K562 (cell line): ENCODE measurements at regions not wholly inside any gene's neighbourhood (a gene's known extent, or its start where the extent isn't known, plus 50 kb on each side); places are given as distances from the start of the nearest gene placed in this dataset.

Source experiments
- ATAC-seq: fragments of 200-7000 bp; cut with Tn5 transposase; 3 replicates; pipeline ENCODE4 v1.9.1; 2020; ENCODE audit warnings: moderate library complexity
- BruUV-seq: library from RNA; stranded (reverse); fragments of 400-500 nt; replicated peaks from 2 replicates; lab custom pipeline; 2021; lab: Mats Ljungman, UMichigan
- CTCF ChIA-PET: fragments of 300-600 bp; formaldehyde crosslinking; extraction: SDS; loops from one replicate; lab custom pipeline; 2021; ENCODE audit warnings: low intra/inter-chr PET ratio; lab: Yijun Ruan, JAX
- POLR2A ChIA-PET: fragments of 300-600, 350-650 bp; sonication (Branson Sonifier 250); formaldehyde crosslinking; extraction: SDS; loops from one replicate; lab custom pipeline; 2021; ENCODE audit warnings: antibody characterized with exemption, inconsistent platforms; lab: Yijun Ruan, JAX
- DNase-seq, 4 experiments: peaks; one replicate each; pipeline versions ENCODE4 v3.0.0 to v3.0.0-alpha.2; 2011 to 2018; ENCODE audit warnings: low spot score in 3 of 4, mixed read lengths in 3 of 4; ENCODE audit errors: extremely low read depth in 1 of 4
- FAIRE-seq: peaks from 2 replicates; lab custom pipeline; 2011; peaks lifted over from hg19 to GRCh38; lab: Jason Lieb, UNC
- H2AFZ ChIP-seq: 2 replicates; pipeline ENCODE4 v1.6.0; 2011; ENCODE audit warnings: low read depth, low read length, control low read depth, inconsistent platforms
- H3K27ac ChIP-seq: fragments of 200-600 bp; 3 replicates; pipeline ENCODE4 v1.8.0; 2011; ENCODE audit warnings: low read depth, mild to moderate bottlenecking, control low read depth, inconsistent platforms, low read length, moderate library complexity, mixed read lengths; ENCODE audit errors: extremely low read depth
- H3K27me3 ChIP-seq, 2 experiments: fragments of 300-600 bp in 1 of 2; 2 replicates in 1 of 2; 3 replicates in 1 of 2; pipeline versions ENCODE4 v1.6.0 to v1.8.0; 2011; ENCODE audit warnings: inconsistent platforms in 2 of 2, low read length in 2 of 2, mild to moderate bottlenecking in 1 of 2, mixed read lengths in 1 of 2, moderate library complexity in 1 of 2; ENCODE audit not compliant: control insufficient read depth in 2 of 2, insufficient read depth in 2 of 2
- H3K36me3 ChIP-seq: fragments of 300-600 bp; 3 replicates; pipeline ENCODE4 v1.8.0; 2011; ENCODE audit warnings: mild to moderate bottlenecking, low read length, inconsistent platforms; ENCODE audit not compliant: control insufficient read depth, insufficient read depth
- H3K4me1 ChIP-seq, 2 experiments: fragments of 200-600 bp in 1 of 2; replicated peaks in 1 of 2; 2 replicates in 1 of 2; 3 replicates in 1 of 2; pipeline versions ENCODE4 v1.5.1 to v1.8.0; 2011; ENCODE audit warnings: inconsistent platforms in 2 of 2, low read length in 2 of 2, mild to moderate bottlenecking in 1 of 2, mixed read lengths in 1 of 2, moderate library complexity in 1 of 2; ENCODE audit not compliant: control insufficient read depth in 2 of 2, insufficient read depth in 2 of 2
- H3K4me2 ChIP-seq: 2 replicates; pipeline ENCODE4 v1.6.1; 2011; ENCODE audit warnings: low read length, control low read depth, inconsistent platforms, mixed read lengths; ENCODE audit not compliant: insufficient read depth
- H3K4me3 ChIP-seq: fragments of 200-600 bp; sonication (generic), shearing (Covaris generic); 2 replicates; pipeline ENCODE4 v1.5.1; 2016; ENCODE audit warnings: control low read depth, inconsistent platforms
- H3K79me2 ChIP-seq: fragments of 200-600 bp; 3 replicates; pipeline ENCODE4 v1.8.0; 2011; ENCODE audit warnings: low read length, inconsistent platforms; ENCODE audit not compliant: control insufficient read depth, insufficient read depth
- H3K9ac ChIP-seq, 2 experiments: 2 replicates each; pipeline versions ENCODE4 v1.6.0 to v1.6.1; 2011; ENCODE audit warnings: low read depth in 2 of 2, low read length in 2 of 2, control low read depth in 1 of 2, inconsistent platforms in 1 of 2, mild to moderate bottlenecking in 1 of 2, mixed read lengths in 1 of 2; ENCODE audit not compliant: insufficient read depth in 1 of 2
- H3K9me1 ChIP-seq: one replicate; pipeline ENCODE4 v1.6.0; 2011; ENCODE audit warnings: inconsistent platforms, mild to moderate bottlenecking, low read length, moderate library complexity; ENCODE audit not compliant: control insufficient read depth, insufficient read depth
- H3K9me3 ChIP-seq: replicated peaks from 2 replicates; pipeline ENCODE4 v1.5.1; 2011; ENCODE audit warnings: low read depth, low read length, inconsistent platforms; ENCODE audit not compliant: control insufficient read depth, insufficient read depth
- H4K20me1 ChIP-seq: replicated peaks from 2 replicates; pipeline ENCODE4 v1.6.1; 2011; ENCODE audit warnings: low read length, inconsistent platforms, mixed read lengths; ENCODE audit not compliant: control insufficient read depth, insufficient read depth
- ETS1 ChIP-seq: conservative IDR thresholded peaks from 2 replicates; pipeline ENCODE4 v1.6.1; 2011; ENCODE audit warnings: low read depth, mild to moderate bottlenecking, low read length; ENCODE audit not compliant: control insufficient read depth
- HDAC2 ChIP-seq: fragments of 450-650 bp; IDR thresholded peaks from 2 replicates; pipeline ENCODE4 v1.6.1; 2016; ENCODE audit warnings: mild to moderate bottlenecking
- IRF9 ChIP-seq: fragments of 450-650 bp; IDR thresholded peaks from 2 replicates; pipeline ENCODE4 v1.6.1; 2016; ENCODE audit warnings: missing biosample characterization, missing genetic modification characterization
- RBM14 ChIP-seq: fragments of 200-400 bp; formaldehyde crosslinking; IDR thresholded peaks from 2 replicates; pipeline ENCODE4 v1.6.1; 2018; ENCODE audit warnings: low read depth, mild to moderate bottlenecking, low read length, moderate library complexity, borderline replicate concordance; ENCODE audit not compliant: insufficient read depth
- SIN3A ChIP-seq, 2 experiments: fragments of 150-350 bp in 1 of 2; IDR thresholded peaks; 2 replicates each; pipeline ENCODE4 v1.6.1; 2011 to 2016; ENCODE audit warnings: borderline replicate concordance in 2 of 2, low read depth in 2 of 2, low read length in 2 of 2, mild to moderate bottlenecking in 2 of 2, moderate library complexity in 2 of 2; ENCODE audit not compliant: control insufficient read depth in 1 of 2
- TOE1 ChIP-seq, 2 experiments: fragments of 450-650 bp in 1 of 2; sonication (generic) in 1 of 2; formaldehyde crosslinking in 1 of 2; IDR thresholded peaks; 2 replicates each; pipeline versions ENCODE4 v1.7.1 to v1.8.0; 2016 to 2022; ENCODE audit warnings: borderline replicate concordance in 2 of 2, mild to moderate bottlenecking in 2 of 2, antibody characterized with exemption in 1 of 2, inconsistent platforms in 1 of 2, low read depth in 1 of 2, missing genetic modification reagents in 1 of 2, moderate library complexity in 1 of 2
- ZNF24 ChIP-seq: fragments of 450-650 bp; IDR thresholded peaks from 2 replicates; pipeline ENCODE4 v1.6.1; 2016
- ZNF699 ChIP-seq: fragments of 250-450 bp; sonication (Bioruptor Pico); IDR thresholded peaks from 2 replicates; pipeline ENCODE4 v1.8.0; 2021; ENCODE audit warnings: mild to moderate bottlenecking, moderate library complexity; ENCODE audit not compliant: insufficient replicate concordance
- WGBS: fragments of 100-300 bp; shearing (Covaris generic); methylation state at CpG from one replicate; pipeline ENCODE4 v1.1.6; 2016; ENCODE audit warnings: low coverage, mixed read lengths; ENCODE audit not compliant: insufficient coverage; ENCODE audit errors: missing lambda C conversion rate; 5-methylcytosine and 5-hydroxymethylcytosine counted together
- in situ Hi-C: fragments of 300-500 bp; cut with MboI; formaldehyde crosslinking; loops from 4 replicates; pipeline ENCODE4 v1.15.0; 2018; ENCODE audit warnings: inconsistent platforms, mixed read lengths
- intact Hi-C: fragments of 100-400 bp; cut with micrococcal nuclease; formaldehyde crosslinking; loops from 2 replicates; pipeline ENCODE4 v1.14.2; 2022
- TF ChIP-seq, protein P1 (sequence below): IDR thresholded peaks from 2 replicates; pipeline ENCODE4 v1.6.1; 2011; ENCODE audit warnings: borderline replicate concordance, low read depth, mild to moderate bottlenecking, moderate library complexity, low read length; ENCODE audit not compliant: insufficient read depth, poor library complexity, severe bottlenecking

- TF ChIP-seq HDAC2, result no peak
- TF ChIP-seq IRF9, result no peak
- TF ChIP-seq ZNF699 (CRISPR knock-in tag), result no peak
- no peak for TF ChIP-seq RBM14
Observed at GRCh38 chr21:16538936-16539440, 809.2 kb downstream of the USP25 start (continued).

- Histone ChIP-seq H3K9me1 (no peaks in the 10 kb centered on the region), H3K36me3 (no peaks in the 10 kb centered on the region), H3K27ac (no peak overlapping the region), H3K4me2 (no peak overlapping the region), H3K4me1 (no peaks in the 10 kb centered on the region), H4K20me1 (no peaks in the 10 kb centered on the region), H3K4me3 (no peak overlapping the region), H3K9ac (no peak overlapping the region), H2AFZ (no peak overlapping the region), H3K9me3 (no peaks in the 10 kb centered on the region), H3K27me3 (no peaks in the 10 kb centered on the region), H3K79me2 (no peaks in the 10 kb centered on the region)
- BruUV-seq, result no TSS peak
- no peak for FAIRE-seq
- CTCF ChIA-PET, result no interaction called here
- no peak for TF ChIP-seq SIN3A (IDR thresholded peaks at IDR 0.05; ENCODE audit: borderline replicate concordance in 2 of 2, control insufficient read depth in 1 of 2, low read depth in 2 of 2, low read length in 2 of 2)
- TF ChIP-seq TOE1 (IDR thresholded peaks at IDR 0.05; ENCODE audit: borderline replicate concordance), result no peak
- TF ChIP-seq TOE1 (CRISPR knock-in tag; IDR thresholded peaks at IDR 0.05; ENCODE audit: borderline replicate concordance, low read depth), result no peak
- no peak for TF ChIP-seq ETS1
- TF ChIP-seq, protein P1, sequence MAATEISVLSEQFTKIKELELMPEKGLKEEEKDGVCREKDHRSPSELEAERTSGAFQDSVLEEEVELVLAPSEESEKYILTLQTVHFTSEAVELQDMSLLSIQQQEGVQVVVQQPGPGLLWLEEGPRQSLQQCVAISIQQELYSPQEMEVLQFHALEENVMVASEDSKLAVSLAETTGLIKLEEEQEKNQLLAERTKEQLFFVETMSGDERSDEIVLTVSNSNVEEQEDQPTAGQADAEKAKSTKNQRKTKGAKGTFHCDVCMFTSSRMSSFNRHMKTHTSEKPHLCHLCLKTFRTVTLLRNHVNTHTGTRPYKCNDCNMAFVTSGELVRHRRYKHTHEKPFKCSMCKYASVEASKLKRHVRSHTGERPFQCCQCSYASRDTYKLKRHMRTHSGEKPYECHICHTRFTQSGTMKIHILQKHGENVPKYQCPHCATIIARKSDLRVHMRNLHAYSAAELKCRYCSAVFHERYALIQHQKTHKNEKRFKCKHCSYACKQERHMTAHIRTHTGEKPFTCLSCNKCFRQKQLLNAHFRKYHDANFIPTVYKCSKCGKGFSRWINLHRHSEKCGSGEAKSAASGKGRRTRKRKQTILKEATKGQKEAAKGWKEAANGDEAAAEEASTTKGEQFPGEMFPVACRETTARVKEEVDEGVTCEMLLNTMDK, result no peak
- no peak for TF ChIP-seq ZNF24
- no peak for ATAC-seq
- POLR2A ChIA-PET, result no interaction called here
- intact Hi-C loops (no loop called here), in situ Hi-C loops (no loop called here)
- WGBS, result 2% methylated on average over 3 of the region's 3 CpGs
- no peak for DNase-seq
Observed at GRCh38 chr21:16540966-16541727, 811.4 kb downstream of the USP25 start.
